GM19324 (cell line): ENCODE measurements at regions not wholly inside any gene's neighbourhood (a gene's known extent, or its start where the extent isn't known, plus 50 kb on each side); places are given as distances from the start of the nearest gene placed in this dataset.

Experiments
- ATAC-seq: cut with Tn5 transposase; IDR thresholded peaks from one replicate; pipeline ENCODE4 v1.9.1; 2021; ENCODE audit warnings: mild to moderate bottlenecking, moderate library complexity; ENCODE audit not compliant: unreplicated experiment, low FRiP score

DNA sequence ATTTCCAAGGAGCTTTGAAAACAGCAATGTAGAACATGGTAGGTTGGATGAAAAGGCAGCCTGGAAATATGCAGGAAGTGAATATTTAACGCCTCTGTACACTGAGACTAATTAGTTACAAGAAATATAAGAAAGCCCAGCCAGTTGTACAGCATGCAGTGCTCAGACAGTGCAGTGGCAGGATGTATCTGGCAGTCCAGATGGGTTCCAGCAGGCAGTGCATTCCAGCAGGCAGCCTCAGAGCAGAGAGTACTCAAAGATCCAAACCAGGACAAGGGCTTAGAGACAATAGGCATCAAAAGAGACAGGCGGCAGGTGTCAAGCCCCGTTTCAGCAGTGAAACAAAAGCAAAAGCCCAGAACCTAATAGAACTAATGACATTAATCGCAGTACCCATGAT is 2776.3 kb downstream of the PCDH9 start:
- ATAC-seq, result no peak

DNA sequence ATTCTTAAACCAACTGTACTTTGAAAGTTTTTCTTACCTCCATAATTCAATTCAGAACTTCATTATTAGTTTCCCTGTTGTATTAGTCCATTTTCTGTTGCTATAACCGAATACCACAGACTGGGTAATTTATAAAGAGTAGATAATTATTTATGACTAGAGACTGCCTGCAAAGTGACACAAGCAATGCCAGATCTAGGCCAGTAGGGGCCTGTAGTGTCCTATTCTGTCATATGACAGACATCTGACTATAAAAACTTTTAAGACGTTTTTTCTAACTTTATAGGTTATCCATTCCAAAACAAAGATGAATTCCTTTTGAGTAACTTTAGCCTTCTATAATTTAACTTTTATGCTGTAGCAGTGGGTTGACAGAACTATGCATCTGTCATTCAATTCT is 2783.8 kb downstream of the PCDH9 start:
- no peak for ATAC-seq

DNA sequence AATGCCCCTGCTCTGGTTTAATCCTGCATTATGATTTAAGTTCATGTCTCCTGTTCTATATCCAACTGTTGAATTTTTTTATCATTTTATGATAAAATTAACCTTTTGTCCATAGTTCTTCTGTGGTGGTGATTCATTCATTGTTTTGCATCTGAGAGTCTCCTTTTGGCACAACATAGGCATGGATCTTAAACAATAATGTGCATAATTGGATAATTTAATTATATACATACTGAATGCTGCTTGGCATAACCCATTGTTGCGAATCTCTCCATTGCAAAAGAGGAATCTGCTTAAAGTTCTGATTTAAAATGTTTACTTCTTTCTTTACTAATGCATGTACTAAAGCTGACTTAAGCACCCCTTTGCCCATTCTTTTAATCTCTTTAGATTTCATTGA is 2788.4 kb downstream of the PCDH9 start:
- no peak for ATAC-seq

DNA sequence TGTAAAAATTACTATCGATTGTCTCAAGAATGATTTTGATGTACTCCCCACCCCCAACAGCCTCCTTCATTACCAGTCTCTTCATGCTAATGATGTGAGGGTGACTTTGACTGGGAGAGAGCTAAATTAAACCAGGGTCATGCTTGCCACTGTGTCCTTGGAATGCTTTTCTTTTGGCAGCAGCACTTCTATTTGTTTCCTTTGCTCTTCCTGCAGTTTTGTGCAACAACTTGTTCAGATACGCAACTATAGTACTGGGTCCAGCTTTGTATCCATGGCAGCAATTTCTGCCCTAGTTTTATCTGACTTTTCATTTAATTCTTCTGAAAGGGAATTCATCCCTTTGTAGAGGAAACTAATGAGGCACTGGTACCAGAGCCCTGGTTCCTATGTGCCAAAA is 2792.1 kb downstream of the PCDH9 start:
- no peak for ATAC-seq

DNA sequence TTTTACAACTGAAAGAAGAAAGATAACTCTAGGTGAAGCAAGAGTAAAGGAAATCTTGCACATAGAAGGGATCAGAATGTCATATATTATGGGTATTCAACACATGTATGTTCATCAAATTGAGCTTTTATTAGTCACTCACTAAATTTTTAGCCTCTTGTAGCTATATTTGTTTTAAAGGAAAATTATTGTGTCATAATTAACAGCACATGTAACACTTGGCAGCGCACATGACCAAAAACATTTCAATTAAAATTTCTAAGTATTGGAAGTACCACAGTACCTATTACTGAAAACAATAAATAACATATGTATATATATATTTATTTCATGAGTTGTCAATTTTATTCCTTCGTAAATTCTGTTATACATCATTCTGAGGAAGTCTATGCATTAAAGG is 2800.4 kb downstream of the PCDH9 start:
- no peak for ATAC-seq

DNA sequence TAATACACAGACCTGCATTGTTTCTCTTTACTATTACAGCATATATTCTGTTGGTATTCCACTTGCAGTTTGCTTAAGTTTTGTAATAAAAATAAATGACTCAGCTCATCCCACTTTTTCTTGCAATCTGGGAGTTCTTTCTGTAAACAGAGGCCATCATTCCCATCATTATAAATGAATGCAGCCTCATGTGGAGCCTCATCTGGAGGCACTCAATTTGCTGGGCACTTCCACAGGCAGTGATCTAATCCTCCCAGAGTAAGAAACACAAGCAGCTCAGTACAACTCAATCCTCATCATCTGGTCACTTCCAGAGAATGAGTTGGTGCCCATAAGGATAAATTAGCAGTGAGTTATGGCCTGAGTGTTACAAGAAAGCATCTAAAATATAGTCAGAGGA is 2801.9 kb downstream of the PCDH9 start:
- no peak for ATAC-seq

DNA sequence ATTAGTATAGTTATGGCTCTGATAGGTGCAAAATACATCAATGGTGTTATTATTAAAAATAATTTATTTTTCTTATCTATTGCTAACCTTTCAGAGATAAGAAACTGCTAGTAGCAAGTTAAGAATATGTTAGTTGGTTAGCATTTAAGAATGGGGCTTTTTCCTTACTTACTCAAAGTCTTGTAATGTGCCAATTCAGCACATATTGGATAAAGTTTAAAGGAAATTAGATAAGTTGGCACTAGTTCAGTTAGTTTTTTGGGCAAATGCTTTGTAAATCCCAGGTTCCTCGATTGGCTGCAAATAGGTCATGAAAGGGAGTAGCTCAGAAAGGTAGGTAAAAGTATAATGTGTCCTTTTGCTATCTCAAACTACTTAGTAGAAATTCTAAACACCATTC is 2806.7 kb downstream of the PCDH9 start:
- ATAC-seq, result no peak

DNA sequence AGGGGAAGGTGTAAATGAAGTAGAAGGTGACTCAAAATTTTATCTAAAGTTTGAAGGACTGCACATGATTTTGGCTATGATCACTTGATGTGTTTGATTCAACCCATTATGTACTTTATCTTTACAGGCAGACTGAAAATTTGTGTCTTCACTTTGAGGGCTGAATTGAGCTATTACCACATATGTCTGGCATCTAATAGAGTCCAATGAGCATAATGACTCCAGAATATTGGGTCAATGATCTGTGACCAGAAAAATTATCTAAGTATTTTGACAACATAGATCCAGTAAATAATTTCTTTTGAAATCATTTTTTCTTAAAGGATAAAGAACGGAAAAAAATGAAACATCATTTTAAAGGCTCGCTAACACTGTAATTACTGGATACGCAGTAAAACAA is 2810.0 kb downstream of the PCDH9 start:
- no peak for ATAC-seq

DNA sequence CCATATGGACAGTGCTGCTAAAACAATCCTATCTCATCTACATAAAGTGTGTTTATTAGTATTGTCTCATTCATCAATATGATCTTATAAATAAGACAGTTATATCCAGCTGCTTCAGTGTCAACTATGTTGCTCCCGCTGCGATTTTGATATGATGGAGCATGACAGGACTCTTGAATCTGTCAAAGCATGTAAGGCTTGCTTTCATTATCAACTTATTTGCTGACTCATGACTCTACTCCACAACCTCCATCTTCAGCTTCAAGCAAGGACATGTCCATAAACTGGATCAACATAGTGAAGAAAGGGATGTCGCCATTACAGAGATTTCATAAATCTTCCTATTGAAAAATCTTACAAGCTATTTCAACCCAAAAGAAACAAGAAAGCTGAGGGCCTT is 2812.6 kb downstream of the PCDH9 start:
- no peak for ATAC-seq

DNA sequence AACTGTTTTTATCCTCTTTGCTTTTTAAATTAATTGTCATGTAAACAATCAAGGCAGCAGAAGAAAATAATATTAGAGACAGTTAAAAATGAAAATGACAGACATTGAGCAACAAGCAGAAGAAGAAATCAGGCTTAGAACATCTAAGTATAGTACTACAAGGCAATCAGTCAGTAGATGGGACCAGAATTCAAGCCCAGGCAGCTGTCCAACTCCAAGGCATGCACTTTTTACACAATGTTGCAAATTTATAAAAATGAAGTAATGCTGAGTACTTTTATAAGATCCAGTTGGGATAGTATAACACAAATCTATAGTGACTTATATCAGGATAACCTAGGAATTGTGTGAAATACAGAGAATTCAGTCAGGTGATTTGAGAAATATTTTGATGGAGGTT is 2815.8 kb downstream of the PCDH9 start:
- no peak for ATAC-seq

DNA sequence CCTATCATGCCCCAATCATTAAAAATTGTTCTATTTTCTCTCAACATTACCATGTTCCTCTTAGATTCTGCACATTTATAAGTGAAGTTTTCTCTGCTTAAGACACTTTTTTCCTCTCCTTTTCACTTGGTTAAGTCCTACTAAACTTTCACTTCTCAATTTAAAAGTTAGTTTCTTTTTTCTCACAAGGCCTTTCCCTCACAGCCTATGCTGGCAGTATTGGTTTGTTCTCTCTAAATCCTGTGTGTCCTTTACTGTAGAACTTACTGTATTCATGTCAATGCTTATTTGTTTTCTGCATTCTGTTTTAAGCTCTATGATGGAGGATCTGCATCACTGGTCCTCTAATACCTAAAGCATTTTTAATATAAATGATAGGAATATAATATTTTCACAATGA is 2816.6 kb downstream of the PCDH9 start:
- ATAC-seq, result no peak

DNA sequence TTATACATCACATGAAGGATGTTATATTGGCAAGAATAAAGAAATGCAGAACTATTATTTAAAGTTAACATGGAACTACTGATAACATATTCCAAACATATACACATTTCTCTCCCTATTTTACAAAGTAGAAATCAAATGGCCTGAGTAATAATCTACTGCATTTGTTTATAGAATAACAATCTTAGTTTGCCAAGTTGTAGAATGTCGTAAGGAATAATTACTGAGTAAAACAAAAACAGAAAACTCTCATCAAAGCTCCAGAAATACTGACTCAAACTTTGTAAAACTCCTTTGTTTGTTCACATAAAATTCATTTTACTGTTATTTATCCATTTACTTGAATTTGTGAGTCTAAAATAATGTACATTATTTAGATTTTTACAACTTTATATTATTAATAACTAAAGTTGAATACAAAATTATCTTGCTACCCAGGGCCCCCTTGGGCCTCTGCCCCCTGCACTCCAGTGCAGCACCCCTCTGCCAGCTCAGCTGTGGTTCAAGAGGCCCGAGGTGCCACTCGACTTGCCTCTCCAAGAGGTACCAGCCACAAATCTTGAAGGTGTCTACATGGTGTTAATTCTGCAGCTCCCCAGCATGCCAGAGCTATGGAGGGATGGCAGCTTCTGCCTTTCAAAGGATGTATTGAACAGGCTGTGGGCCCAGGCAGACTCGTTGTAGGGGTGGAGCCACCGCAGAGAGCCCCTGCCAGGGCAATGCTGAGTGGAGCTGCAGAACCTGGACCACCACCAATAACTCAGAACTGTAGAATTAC is 2819.7 kb downstream of the PCDH9 start:
- no peak for ATAC-seq

DNA sequence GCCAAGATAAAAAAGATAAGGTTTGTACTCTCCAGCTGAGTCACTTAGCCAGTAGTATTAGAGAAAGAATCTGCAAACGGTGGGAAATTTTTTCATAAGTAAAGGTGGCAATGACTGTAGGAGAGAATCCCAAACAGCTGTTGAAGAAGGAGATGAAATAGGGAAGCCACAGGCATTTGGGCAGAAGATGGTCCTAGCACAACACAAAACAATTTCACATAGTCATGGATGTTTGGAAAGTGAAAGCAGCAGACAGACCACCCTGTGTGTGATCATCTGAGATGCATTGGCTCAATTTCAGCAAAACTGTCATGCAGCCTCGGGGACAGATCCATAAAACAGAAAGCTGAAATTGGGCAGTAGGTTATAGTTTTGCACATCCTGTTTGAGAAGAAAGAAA is 2832.4 kb downstream of the PCDH9 start:
- no peak for ATAC-seq

DNA sequence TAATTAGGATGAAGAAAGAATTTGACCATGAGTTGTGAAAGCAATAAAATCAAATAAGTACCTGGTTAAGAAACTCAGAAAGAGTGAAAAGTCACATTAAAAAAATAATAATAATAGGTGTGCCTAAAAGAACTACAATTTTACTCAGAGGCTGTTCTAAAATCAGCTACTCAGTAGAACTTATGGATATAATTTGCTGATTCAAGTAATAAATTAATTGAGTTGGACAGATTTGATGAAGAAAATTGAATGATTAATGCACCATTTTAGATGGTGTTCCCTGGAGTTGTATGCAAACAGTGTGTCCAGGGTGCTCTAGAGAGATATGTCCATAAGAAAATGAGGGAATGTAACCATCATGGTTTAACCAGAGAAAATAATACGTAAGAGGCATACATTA is 2852.5 kb downstream of the PCDH9 start:
- ATAC-seq, result no peak

DNA sequence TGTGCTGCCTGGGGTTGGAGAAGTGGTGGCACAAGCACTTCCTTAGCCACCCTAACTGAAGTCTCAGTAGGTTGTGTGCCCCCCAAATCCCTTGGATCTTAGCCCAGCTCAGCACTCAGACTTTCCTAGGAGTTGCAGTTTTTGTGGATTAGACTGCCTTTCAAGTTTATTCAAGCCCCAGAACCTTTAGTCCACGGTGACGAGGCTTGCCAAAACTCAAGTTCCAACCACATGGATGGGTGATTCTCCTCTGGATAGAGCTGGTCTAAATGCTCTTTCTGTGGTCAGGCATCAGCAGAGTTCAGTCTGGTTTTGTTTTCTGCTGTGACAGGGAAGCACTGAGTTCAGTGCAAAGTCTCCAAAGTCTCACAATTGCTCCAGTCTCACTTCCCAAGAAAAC is 2858.7 kb downstream of the PCDH9 start:
- ATAC-seq, result no peak

DNA sequence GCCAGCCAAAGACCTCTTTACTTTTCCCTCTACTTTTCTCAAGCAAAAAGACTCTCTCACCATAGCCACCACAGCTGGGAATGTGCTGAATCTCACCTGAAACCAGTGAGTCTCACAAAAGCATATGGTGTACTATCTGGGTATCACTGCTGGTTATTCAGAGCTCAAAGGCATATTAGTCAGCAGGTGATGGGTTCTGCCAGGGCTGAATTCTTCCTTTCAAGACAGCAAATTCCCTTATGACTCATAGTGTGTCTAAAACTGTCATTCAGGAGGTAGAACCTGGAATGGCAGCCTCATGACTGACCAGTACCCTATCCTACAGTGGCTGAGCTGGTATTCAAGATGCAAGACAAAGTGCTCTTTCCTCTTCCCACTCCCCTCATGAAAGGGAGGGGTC is 2859.1 kb downstream of the PCDH9 start:
- ATAC-seq, result no peak

DNA sequence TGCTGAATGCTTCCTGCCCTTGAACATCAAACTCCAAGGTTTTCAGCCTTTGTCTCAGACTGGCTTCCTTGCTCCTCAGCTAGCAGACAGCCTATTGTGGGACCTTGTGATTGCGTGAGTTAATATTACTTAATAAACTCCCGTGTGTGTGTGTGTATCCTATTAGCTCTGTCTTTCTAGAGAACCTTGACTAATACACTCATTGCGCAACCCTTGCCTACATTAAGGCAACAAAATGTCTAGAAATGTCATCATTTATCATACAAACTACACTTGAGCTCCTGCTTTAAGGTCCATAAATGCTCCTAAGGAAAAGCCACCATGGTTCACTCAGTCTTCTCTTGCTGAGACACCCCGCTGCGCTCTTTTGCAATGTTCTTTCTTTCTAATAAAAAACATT is 2861.0 kb downstream of the PCDH9 start:
- no peak for ATAC-seq

DNA sequence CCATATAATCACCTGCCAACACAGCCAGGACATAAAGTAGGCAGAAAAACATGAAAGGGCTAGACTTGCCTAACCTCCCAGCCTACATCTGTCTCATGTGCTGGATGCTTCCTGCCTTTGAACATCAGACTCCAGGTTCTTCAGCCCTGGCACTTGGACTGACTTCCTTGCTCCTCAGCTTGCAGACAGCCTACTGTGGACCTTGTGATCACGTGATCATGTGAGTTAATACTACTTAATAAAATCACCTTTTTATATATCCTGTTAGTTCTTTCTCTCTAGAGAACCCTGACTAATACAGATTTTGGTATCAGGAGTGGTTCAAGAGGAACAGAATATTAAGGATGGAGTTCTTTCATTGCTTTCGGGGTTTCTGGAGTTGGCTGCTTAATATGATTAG is 2867.6 kb downstream of the PCDH9 start:
- no peak for ATAC-seq

DNA sequence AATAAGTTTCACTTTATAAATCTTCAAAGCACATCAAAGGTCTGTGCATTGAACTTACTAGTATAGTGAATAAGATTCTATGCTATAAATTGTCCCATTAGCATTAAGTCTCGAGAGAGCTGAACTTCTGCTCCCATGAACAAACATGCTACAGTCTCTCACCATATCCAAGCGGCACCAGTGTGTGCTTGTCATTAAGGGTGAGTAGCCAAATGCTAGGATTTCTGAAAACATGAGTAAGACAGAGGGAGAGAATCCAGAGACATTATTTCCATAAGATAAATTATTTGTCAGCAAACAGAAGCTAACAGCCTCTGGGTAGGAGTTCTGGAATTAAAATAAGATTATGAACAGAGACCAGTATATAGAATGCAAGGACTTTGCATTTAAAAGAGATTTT is 2882.5 kb downstream of the PCDH9 start:
- ATAC-seq, result no peak

DNA sequence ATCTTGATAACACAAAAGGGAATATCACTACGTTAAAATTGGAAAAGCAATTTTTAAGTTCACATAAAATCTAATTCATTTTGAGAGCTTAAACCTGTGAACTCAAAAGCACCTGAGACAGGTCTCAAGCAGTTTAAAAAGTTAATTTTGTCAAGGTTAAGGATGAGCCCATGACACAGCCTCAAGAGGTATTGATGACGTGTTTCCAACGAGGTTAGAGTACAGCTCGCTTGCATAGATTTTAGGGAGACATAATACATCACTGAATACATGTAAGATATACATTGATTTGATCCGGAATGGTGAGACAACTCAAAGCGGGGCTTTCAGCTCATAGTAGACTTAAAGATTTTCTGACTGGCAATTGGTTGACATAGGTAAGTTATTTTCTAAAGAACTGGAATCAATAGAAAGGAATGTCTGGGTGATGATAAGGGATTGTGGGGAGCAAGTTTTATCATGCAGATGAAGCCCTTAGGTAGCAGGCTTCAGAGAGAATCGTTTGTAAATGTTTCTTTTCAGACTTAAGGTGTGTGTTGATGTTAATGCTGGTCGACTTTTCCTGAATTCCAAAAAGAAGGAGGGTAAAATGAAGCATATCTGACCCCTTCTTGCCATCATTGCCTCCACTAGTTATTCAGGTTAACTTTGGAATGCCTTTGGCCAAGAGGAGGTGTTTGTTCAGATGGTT is 2890.6 kb downstream of the PCDH9 start:
- no peak for ATAC-seq

DNA sequence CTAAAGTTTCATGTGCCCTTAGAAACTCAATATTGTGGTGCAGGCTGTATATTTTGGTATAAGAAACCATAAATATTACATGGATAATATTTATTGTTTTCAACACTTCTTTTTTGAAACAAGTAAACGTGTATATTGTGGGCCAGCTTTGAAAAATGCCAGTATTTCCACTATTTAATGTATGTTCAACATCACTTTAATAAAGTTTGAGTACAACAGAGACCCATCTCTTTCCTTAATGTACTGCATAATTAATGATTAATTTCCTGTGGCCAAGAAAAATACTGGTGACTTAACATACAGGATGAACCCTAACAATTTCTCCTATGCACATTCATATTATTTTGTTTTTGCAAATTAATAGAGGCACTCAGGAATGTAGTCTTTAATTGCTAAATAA is 2891.5 kb downstream of the PCDH9 start:
- ATAC-seq, result no peak

DNA sequence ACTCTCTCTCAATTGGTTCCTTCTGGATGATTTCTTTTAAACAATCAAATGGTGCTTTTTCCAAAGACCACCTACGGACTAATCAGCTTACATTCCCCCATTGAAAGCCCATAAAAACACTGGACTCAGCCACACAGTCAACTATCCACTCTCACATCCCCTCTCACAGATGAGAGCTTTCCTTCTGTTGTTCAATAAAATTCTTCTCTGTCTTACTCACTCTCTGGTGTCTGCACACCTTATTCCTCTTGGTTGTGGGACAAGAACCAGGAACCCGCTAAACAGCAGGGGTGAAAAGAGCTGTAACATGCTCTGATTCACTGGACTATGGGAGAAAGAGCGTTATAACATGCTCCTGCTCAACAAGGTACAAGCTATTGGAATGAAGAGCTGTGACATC is 2896.2 kb downstream of the PCDH9 start:
- ATAC-seq, result no peak
